Gastroesophageal sphincter (tissue), 4 donors: ENCODE measurements at regions not wholly inside any gene's neighbourhood (a gene's known extent, or its start where the extent isn't known, plus 50 kb on each side); places are given as distances from the start of the nearest gene placed in this dataset.

ENCODE experiments used
- ATAC-seq: fragments of 150-250 bp; one replicate; pipeline ENCODE4 v1.9.1; 2016; ENCODE audit warnings: mild to moderate bottlenecking, moderate library complexity
- H3K27ac ChIP-seq, 4 donors: fragments of 200-600 bp; sonication (generic) in 3 of 4; 1 replicate in 3 of 4; 2 replicates in 1 of 4; pipeline ENCODE4 v1.5.1; 2016 to 2019
- H3K27me3 ChIP-seq: fragments of 200-600 bp; sonication (generic); one replicate; pipeline ENCODE4 v1.5.1; 2019
- H3K36me3 ChIP-seq, 2 donors: fragments of 200-600 bp; sonication (generic); one replicate each; pipeline ENCODE4 v1.5.1; 2019; ENCODE audit warnings: control low read depth in 1 of 2
- H3K4me1 ChIP-seq, 3 donors: fragments of 200-600 bp; sonication (generic); 1 replicate in 2 of 3; 2 replicates in 1 of 3; pipeline ENCODE4 v1.5.1; 2016 to 2019; ENCODE audit warnings: control low read depth in 2 of 3
- H3K4me3 ChIP-seq, 2 donors: fragments of 200-600 bp; sonication (generic); one replicate each; pipeline ENCODE4 v1.5.1; 2019; ENCODE audit warnings: mild to moderate bottlenecking in 1 of 2, moderate library complexity in 1 of 2
- H3K9me3 ChIP-seq, 3 donors: fragments of 200-600 bp; sonication (generic); one replicate each; pipeline ENCODE4 v1.5.1; 2017 to 2019; ENCODE audit warnings: control low read depth in 2 of 3
- EP300 ChIP-seq: sonication (generic); formaldehyde crosslinking; IDR thresholded peaks from one replicate; pipeline ENCODE4 v1.6.1; 2017; ENCODE audit warnings: antibody characterized with exemption, mild to moderate bottlenecking
- POLR2A ChIP-seq, 2 donors: fragments of 450-650 bp; IDR thresholded peaks; one replicate each; pipeline ENCODE4 v1.6.1; 2017; ENCODE audit warnings: antibody characterized with exemption in 2 of 2, mild to moderate bottlenecking in 2 of 2, moderate library complexity in 1 of 2
- POLR2AphosphoS5 ChIP-seq: sonication (generic); formaldehyde crosslinking; IDR thresholded peaks from one replicate; pipeline ENCODE4 v1.6.1; 2017; ENCODE audit warnings: antibody characterized with exemption
- WGBS, 2 donors: methylation state at CpG; one replicate each; pipeline ENCODE4 v1.1.5; 2018; ENCODE audit warnings: low coverage in 1 of 2; 5-methylcytosine and 5-hydroxymethylcytosine counted together
- TF ChIP-seq, protein P1 (sequence below), 4 experiments: fragments of 200-600 bp in 2 of 4; fragments of 450-650 bp in 2 of 4; sonication (generic) in 1 of 4; IDR thresholded peaks; one replicate each; pipeline ENCODE4 v1.5.1; 2017 to 2019; ENCODE audit warnings: antibody characterized with exemption in 4 of 4, mild to moderate bottlenecking in 2 of 4, moderate library complexity in 2 of 4

DNA sequence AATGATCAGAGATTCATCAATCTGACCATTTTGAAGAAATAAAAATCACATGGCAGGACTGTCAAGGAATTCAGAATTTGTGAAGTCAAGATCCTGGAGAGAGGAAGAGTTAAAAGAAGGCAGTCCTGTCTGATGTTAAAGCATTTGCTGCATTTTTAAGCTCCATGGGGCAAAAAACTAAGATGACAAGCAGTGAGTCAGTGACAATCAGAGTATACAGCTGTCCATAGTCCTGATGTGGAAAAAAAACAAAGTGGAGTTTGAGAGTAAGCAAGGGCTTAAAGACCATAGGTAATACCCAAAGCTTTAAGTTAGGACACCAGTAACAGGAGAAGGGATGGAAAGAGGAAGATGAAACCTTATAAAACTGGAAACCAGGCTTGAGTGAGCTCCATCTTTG lies 412.7 kb upstream of the ANKRD30A start:
- TF ChIP-seq POLR2AphosphoS5 (no peak), EP300 (no peak), POLR2A (IDR thresholded peaks at IDR 0.05) (no peak)
- TF ChIP-seq, protein P1, sequence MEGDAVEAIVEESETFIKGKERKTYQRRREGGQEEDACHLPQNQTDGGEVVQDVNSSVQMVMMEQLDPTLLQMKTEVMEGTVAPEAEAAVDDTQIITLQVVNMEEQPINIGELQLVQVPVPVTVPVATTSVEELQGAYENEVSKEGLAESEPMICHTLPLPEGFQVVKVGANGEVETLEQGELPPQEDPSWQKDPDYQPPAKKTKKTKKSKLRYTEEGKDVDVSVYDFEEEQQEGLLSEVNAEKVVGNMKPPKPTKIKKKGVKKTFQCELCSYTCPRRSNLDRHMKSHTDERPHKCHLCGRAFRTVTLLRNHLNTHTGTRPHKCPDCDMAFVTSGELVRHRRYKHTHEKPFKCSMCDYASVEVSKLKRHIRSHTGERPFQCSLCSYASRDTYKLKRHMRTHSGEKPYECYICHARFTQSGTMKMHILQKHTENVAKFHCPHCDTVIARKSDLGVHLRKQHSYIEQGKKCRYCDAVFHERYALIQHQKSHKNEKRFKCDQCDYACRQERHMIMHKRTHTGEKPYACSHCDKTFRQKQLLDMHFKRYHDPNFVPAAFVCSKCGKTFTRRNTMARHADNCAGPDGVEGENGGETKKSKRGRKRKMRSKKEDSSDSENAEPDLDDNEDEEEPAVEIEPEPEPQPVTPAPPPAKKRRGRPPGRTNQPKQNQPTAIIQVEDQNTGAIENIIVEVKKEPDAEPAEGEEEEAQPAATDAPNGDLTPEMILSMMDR (IDR thresholded peaks at IDR 0.05) = no peak

DNA sequence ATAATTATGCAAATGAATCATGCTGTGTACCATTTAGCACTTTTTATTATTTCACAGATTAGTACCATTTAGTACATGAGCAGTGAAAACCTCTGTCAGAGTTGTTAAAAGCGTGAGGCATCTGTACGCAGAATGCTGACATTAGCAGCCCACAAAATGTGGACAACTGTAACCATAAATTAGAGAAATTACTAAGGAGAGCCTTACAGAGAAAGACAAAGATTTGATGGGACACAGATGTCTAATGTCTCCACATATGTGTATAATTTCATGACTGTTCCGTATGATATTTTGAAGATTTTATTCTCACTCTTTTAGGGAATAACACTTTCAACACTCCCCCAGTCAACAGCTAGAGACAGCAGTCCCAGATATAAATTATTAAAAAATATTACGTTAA lies 414.0 kb upstream of the ANKRD30A start:
- H3K27me3 ChIP-seq = no peaks in the 10 kb centered on the region
- no peaks in the 10 kb centered on the region for H3K9me3 ChIP-seq
- no peak for ATAC-seq
- no peak overlapping the region for H3K4me3 ChIP-seq
- H3K4me1 ChIP-seq = no peaks in the 10 kb centered on the region
- TF ChIP-seq, protein P1 (IDR thresholded peaks at IDR 0.05) = no peak
- TF ChIP-seq EP300 (no peak), POLR2A (IDR thresholded peaks at IDR 0.05) (no peak), POLR2AphosphoS5 (no peak)
- H3K27ac ChIP-seq = no peak overlapping the region
- H3K36me3 ChIP-seq = no peaks in the 10 kb centered on the region
- WGBS, 2 donors = 74 to 79% methylated on average over 2 to 4 of the region's 4 CpGs

More for the DNA sequence above, 412.7 kb upstream of the ANKRD30A start:
- Histone ChIP-seq H3K27me3 (no peaks in the 10 kb centered on the region), H3K4me3 (no peak overlapping the region), H3K9me3 (no peaks in the 10 kb centered on the region), H3K4me1 (no peaks in the 10 kb centered on the region), H3K27ac (no peak overlapping the region), H3K36me3 (no peaks in the 10 kb centered on the region)
- ATAC-seq = no peak

DNA sequence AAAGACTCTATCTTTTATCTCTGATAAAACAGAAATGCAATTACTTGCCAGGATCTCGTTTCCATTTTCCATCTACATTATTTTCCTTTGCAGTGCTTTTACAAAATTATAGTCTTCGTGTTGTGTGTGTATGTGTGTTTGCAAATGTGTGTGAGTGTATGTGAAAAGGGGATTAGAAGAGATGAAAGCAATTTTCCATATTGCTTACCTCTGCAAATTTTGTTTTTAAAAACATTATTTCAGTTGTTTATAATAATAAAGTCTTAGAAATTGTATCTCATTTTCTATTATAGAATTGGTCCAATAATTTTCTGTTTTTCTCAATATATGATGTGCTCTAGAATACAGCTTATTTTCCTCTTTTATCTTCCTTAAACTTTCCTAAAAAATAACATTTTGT lies 421.3 kb upstream of the ANKRD30A start:
- TF ChIP-seq POLR2A (IDR thresholded peaks at IDR 0.05) = no peak
- TF ChIP-seq, protein P1 (IDR thresholded peaks at IDR 0.05) = no peak
- Histone ChIP-seq H3K9me3 (peaks cover 0 to 6% (median 0%) of the 10 kb centered on the region in 3 donors), H3K27me3 (no peaks in the 10 kb centered on the region), H3K36me3 (no peaks in the 10 kb centered on the region), H3K27ac (no peak overlapping the region), H3K4me1 (no peaks in the 10 kb centered on the region), H3K4me3 (no peak overlapping the region)
- ATAC-seq = no peak
- WGBS, 2 donors = 36 to 71% methylated on average over 2 of the region's 2 CpGs

DNA sequence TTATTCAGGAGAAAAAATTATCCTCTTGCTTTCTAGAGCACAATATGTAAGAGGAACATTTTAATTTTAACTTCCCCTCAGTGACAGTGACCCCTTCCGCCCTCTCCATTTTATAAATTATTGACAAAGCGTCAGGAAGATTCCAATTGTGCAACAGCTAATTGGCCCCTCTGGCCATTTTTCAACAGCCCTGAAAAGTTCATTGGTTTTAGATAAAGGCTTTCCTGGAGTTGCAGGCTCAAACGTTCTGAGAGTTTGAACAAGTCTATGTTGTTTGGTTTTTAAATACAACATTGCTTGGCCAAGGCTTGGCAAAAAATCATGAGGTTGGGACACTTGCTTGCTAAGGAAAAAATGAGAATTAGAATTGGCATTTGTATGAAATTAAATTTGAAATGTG lies 422.2 kb upstream of the ANKRD30A start:
- ATAC-seq = no peak
- Histone ChIP-seq H3K4me1 (no peaks in the 10 kb centered on the region), H3K4me3 (no peak overlapping the region), H3K27me3 (no peaks in the 10 kb centered on the region), H3K9me3 (peaks cover 0 to 6% (median 0%) of the 10 kb centered on the region in 3 donors), H3K36me3 (no peaks in the 10 kb centered on the region), H3K27ac (no peak overlapping the region)
- TF ChIP-seq POLR2A (IDR thresholded peaks at IDR 0.05) (no peak), EP300 (no peak), POLR2AphosphoS5 (no peak)
- TF ChIP-seq, protein P1 (IDR thresholded peaks at IDR 0.05) = no peak
- 50 to 53% methylated on average over 3 of the region's 3 CpGs for WGBS, 2 donors

DNA sequence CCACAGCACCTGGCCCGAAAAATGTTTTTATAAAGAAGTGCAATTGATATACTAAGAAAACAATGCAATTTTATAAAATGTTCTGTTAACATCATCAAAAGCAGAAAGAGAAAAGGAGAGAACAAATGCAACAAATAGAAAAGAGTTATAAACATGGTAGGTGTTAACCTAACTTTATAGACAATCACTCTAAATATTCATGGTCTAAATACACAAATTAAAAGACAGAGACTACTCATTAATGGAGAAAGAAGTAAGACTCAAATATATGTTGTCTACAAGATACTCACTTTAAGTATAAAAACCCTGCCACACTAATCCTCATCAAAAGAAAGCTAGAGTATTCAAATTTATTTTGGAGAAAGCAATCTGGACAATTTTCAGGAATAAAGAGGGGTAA lies 425.3 kb upstream of the ANKRD30A start:
- TF ChIP-seq, protein P1 (IDR thresholded peaks at IDR 0.05) = no peak
- no peaks in the 10 kb centered on the region for H3K36me3 ChIP-seq
- H3K4me3 ChIP-seq = no peak overlapping the region
- 100% methylated on average over 1 of the region's 1 CpG for WGBS, 2 donors
- H3K9me3 ChIP-seq = peaks cover 0 to 6% (median 0%) of the 10 kb centered on the region in 3 donors
- no peaks in the 10 kb centered on the region for H3K27me3 ChIP-seq
- H3K4me1 ChIP-seq = no peaks in the 10 kb centered on the region
- no peak for ATAC-seq
- no peak overlapping the region for H3K27ac ChIP-seq
